ENCODE measurements at regions not wholly inside any gene's neighbourhood (a gene's known extent, or its start where the extent isn't known, plus 50 kb on each side); places are given as distances from the start of the nearest gene placed in this dataset.

DNA sequence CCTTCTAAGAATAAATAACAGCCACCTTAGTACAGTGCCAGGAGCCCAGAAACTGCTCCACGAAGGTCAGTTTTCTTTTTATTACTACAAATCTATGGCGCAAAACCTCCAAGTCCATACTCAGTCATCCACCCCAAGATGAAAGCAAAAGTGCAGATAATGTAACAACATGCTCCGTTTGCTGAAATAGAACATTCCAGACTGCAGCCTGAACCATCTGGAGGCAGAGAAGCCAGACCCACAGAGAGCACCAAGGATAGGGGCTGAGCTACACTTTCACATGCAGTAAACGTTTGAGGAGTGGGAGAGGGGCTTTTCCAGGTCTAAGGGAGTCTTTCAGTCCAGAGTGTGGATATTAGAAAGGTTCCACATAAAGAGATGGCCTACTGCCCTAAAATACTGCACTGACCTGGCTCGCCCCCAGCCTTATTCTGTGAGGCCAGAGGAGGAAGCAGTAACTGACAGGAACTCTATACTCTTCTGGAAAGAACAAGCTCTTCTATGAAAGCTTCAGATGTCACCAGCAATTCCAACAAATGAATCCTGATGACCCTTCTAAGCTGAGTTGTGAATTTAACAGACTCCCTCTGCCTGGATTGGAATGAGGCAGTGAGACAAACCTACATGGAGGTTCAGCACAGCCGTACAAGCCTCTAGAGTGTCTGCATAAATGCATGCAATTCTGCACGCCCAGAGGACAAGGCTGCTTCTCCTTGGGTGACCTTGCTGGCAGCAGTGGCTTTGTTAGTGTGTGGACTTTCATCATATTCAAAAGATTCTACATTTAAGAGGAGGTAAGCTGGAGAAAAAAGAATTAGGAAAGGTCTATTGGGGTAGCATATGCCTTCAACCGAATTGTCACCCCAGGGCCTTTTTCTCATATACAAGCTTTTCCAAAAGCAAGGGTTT, 153.9 kb upstream of the EGLN3 start:
- Histone ChIP-seq H3K4me1 (no peaks in the 10 kb centered on the region), H3K36me3 (no peaks in the 10 kb centered on the region), H3K27me3 (no peaks in the 10 kb centered on the region), H3K4me3 (no peak overlapping the region), H3K27ac (no peak overlapping the region), H3K9me3 (no peaks in the 10 kb centered on the region)
- TF ChIP-seq, protein P1, sequence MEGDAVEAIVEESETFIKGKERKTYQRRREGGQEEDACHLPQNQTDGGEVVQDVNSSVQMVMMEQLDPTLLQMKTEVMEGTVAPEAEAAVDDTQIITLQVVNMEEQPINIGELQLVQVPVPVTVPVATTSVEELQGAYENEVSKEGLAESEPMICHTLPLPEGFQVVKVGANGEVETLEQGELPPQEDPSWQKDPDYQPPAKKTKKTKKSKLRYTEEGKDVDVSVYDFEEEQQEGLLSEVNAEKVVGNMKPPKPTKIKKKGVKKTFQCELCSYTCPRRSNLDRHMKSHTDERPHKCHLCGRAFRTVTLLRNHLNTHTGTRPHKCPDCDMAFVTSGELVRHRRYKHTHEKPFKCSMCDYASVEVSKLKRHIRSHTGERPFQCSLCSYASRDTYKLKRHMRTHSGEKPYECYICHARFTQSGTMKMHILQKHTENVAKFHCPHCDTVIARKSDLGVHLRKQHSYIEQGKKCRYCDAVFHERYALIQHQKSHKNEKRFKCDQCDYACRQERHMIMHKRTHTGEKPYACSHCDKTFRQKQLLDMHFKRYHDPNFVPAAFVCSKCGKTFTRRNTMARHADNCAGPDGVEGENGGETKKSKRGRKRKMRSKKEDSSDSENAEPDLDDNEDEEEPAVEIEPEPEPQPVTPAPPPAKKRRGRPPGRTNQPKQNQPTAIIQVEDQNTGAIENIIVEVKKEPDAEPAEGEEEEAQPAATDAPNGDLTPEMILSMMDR (IDR thresholded peaks at IDR 0.05): no peak
- TF ChIP-seq POLR2A (IDR thresholded peaks at IDR 0.05): no peak
- DNase-seq: no peak

DNA sequence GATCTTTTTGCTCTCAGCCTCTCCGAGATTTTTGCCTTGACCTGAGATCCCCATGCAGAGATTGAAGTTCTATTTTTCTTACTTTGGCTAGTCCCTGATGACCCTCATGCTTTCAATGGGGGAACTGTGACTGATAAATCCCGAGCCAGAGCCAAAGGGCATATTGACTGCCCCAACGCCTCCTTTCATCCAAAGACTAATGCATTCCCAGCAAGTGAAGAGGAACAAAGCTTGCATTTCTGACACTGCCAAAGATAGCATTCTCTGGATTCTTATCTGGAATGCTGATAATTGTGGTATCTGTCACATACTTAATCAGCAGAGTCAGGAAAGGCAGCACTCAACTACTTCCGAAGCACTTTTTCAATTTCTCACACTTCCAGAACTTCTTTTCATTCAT, 152.3 kb upstream of the EGLN3 start:
- Histone ChIP-seq H3K36me3 (no peaks in the 10 kb centered on the region), H3K27me3 (no peaks in the 10 kb centered on the region), H3K9me3 (no peaks in the 10 kb centered on the region), H3K4me3 (no peak overlapping the region), H3K27ac (no peak overlapping the region), H3K4me1 (no peaks in the 10 kb centered on the region)
- DNase-seq: no peak
- TF ChIP-seq, protein P1 (IDR thresholded peaks at IDR 0.05): no peak
- TF ChIP-seq POLR2A (IDR thresholded peaks at IDR 0.05): no peak

DNA sequence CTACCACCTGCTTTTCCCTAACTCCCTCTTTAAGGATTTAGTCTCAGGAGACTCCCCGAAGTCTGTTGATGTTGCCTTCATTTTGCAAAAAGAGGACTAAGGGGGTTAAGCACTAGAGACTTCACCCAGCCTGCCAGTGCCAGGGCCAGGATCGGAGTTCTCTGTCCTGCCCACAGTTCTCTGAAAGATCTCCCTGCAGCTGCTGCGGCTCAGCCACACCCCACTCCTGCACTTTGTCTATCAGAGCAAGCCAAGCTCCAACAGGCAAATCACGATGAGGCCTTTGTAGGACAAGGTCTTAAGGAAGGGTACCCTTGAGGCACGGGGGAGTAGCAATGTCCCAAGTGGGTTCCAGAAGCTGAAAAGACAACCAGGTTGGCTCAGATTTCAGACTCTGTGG, 148.8 kb upstream of the EGLN3 start:
- no peak overlapping the region for H3K4me3 ChIP-seq
- no peak for DNase-seq
- no peak for TF ChIP-seq POLR2A (IDR thresholded peaks at IDR 0.05)
- TF ChIP-seq, protein P1 (IDR thresholded peaks at IDR 0.05): no peak
- H3K4me1 ChIP-seq: no peaks in the 10 kb centered on the region
- H3K27me3 ChIP-seq: no peaks in the 10 kb centered on the region
- H3K9me3 ChIP-seq: no peaks in the 10 kb centered on the region
- no peak overlapping the region for H3K27ac ChIP-seq
- H3K36me3 ChIP-seq: no peaks in the 10 kb centered on the region

DNA sequence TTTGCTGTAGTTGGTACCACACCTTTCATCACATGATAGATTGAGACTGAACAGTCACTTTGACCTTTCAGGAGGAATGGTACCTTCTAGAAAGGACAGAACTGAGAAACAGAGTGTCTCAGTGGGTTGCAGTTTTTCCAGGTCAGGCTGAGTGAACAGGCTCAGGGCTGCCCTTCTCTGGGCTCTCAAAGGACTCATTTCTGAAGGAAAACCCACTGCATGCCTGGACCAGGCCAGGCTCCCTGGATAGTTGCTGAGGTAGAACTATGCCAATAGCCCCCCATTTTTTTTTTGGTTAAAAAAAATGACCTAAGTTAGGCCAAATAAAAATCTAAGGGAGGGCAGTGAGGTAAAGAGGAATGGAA, 148.1 kb upstream of the EGLN3 start:
- no peak for DNase-seq
- H3K9me3 ChIP-seq: no peaks in the 10 kb centered on the region
- TF ChIP-seq, protein P1 (IDR thresholded peaks at IDR 0.05): no peak
- TF ChIP-seq POLR2A (IDR thresholded peaks at IDR 0.05): no peak
- no peaks in the 10 kb centered on the region for H3K4me1 ChIP-seq
- H3K27me3 ChIP-seq: no peaks in the 10 kb centered on the region
- no peaks in the 10 kb centered on the region for H3K36me3 ChIP-seq
- no peak overlapping the region for H3K4me3 ChIP-seq
- H3K27ac ChIP-seq: no peak overlapping the region

DNA sequence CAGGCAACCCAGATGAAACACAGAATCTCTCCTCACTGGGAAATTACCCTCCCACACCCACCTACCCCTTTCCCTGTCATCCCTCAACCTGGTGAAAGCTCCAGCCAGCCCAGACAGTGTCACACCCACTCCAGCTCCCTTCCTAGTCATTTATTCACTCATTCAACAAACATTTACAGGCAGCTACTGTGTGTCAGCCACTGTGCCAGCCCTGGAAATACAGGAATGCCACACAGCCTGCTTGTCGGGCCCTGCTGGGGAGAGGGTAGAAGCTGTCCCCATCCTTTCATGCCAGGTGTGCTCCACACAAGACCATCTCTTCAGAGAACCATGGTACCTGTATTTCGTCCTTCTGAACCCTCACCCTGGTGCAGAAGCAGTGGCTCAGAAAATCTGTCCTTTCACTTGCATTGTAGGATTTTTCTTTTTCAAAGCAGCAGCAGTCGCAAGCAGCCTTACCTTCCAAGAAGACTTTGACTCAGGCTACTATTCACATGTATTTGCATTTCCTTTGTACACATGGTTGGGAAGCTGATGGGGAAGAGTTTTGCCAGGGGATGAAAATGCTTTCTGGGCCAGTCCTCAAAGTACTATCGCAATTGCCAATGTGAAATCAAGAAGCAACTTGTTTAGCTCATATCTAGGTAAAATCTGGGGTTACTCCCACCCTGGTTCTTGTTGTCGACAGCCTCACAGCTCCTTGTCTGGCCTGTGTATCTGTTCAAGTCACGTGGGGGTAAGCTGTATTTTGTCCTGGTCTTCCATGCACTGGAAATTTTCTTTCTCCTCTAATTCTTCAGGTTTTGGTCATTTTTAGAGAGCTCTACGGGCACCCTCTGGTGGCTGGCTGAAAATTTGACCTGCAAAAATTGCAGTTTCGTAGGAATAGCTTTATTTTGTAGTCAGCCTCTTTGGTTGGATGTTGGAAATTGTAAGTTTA, 147.4 kb upstream of the EGLN3 start:
- Histone ChIP-seq H3K4me1 (no peaks in the 10 kb centered on the region), H3K27ac (no peak overlapping the region), H3K4me3 (no peak overlapping the region), H3K36me3 (no peaks in the 10 kb centered on the region), H3K9me3 (no peaks in the 10 kb centered on the region), H3K27me3 (no peaks in the 10 kb centered on the region)
- no peak for DNase-seq
- no peak for TF ChIP-seq POLR2A (IDR thresholded peaks at IDR 0.05)
- TF ChIP-seq, protein P1 (IDR thresholded peaks at IDR 0.05): peak in 4 of 6 experiments; percentile 34 to 66 (median 61)

All from Peyer's patch (tissue), 4 donors.